PFSK-1 (cell line): ENCODE measurements at regions not wholly inside any gene's neighbourhood (a gene's known extent, or its start where the extent isn't known, plus 50 kb on each side); places are given as distances from the start of the nearest gene placed in this dataset.

Experiments used
- POLR2AphosphoS5 ChIP-seq: IDR thresholded peaks from 2 replicates; pipeline ENCODE4 v1.6.1; 2012; ENCODE audit warnings: low read depth, mild to moderate bottlenecking, control low read depth, low read length, moderate library complexity
- REST ChIP-seq, 2 experiments: IDR thresholded peaks; 2 replicates each; pipeline versions ENCODE4 v1.6.1 to v1.8.0; 2011 to 2012; ENCODE audit warnings: low read depth in 2 of 2, low read length in 2 of 2, control low read depth in 1 of 2, inconsistent platforms in 1 of 2, mild to moderate bottlenecking in 1 of 2, moderate library complexity in 1 of 2; ENCODE audit not compliant: insufficient read depth in 1 of 2
- SIN3A ChIP-seq: IDR thresholded peaks from 2 replicates; pipeline ENCODE4 v1.6.1; 2012; ENCODE audit warnings: mild to moderate bottlenecking, low read length, moderate library complexity, borderline replicate concordance; ENCODE audit not compliant: insufficient read depth
- TAF1 ChIP-seq: IDR thresholded peaks from 2 replicates; pipeline ENCODE4 v1.6.1; 2012; ENCODE audit warnings: low read length, control low read depth, borderline replicate concordance; ENCODE audit not compliant: insufficient read depth

DNA sequence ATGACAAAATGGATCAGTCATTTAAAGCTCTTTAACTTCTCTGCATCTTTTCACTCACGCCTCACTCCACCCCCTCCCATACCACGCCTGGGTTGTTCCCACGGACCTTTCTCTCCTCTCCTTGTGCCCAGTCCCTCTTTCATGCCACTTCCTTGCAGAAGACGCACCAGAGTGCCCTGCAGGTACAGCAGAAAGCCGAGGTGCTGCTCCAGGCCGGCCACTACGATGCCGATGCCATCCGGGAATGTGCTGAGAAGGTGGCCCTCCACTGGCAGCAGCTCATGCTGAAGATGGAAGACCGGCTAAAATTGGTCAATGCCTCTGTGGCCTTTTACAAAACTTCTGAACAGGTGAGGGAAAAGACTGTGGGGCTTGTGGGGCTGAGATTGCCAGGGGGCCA, 296.1 kb upstream of the UMPS start:
- TF ChIP-seq POLR2AphosphoS5: no peak
- no peak for TF ChIP-seq TAF1
- no peak for TF ChIP-seq SIN3A
- TF ChIP-seq REST (IDR thresholded peaks at IDR 0.05; ENCODE audit: insufficient read depth in 1 of 2, low read depth in 2 of 2, low read length in 2 of 2): no peak
